ENCODE measurements at regions not wholly inside any gene's neighbourhood (a gene's known extent, or its start where the extent isn't known, plus 50 kb on each side); places are given as distances from the start of the nearest gene placed in this dataset.

DNA sequence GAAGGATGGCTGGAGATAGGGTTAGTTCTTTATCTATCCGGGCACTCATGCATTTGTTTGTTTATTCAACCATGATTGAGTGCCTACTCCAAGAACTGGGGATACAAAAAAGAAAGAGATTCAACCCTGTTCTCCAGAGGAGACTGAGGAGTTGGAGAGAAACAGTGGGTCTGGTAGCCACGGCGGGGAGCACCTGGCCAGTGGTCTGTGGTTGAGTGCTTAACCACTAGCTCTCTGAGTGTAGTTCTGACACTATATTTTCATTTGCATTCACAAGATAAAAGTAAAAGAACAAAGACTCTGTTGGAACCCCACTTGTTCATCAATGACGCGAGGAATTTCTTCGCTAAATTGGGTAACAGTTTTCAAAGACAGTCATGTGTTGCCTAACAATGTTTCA, 295.5 kb upstream of the MSX2 start:
- TF ChIP-seq, protein P1, sequence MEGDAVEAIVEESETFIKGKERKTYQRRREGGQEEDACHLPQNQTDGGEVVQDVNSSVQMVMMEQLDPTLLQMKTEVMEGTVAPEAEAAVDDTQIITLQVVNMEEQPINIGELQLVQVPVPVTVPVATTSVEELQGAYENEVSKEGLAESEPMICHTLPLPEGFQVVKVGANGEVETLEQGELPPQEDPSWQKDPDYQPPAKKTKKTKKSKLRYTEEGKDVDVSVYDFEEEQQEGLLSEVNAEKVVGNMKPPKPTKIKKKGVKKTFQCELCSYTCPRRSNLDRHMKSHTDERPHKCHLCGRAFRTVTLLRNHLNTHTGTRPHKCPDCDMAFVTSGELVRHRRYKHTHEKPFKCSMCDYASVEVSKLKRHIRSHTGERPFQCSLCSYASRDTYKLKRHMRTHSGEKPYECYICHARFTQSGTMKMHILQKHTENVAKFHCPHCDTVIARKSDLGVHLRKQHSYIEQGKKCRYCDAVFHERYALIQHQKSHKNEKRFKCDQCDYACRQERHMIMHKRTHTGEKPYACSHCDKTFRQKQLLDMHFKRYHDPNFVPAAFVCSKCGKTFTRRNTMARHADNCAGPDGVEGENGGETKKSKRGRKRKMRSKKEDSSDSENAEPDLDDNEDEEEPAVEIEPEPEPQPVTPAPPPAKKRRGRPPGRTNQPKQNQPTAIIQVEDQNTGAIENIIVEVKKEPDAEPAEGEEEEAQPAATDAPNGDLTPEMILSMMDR (IDR thresholded peaks at IDR 0.05; ENCODE audit: extremely low read depth in 1 of 2, insufficient read depth in 1 of 2, low read depth in 1 of 2, low read length in 2 of 2), result no peak
- TF ChIP-seq POLR2A (IDR thresholded peaks at IDR 0.05; ENCODE audit: low read depth, low read length), result no peak
- no peak for TF ChIP-seq FOS (IDR thresholded peaks at IDR 0.05; ENCODE audit: borderline replicate concordance, insufficient read depth, low read length)
- TF ChIP-seq EZH2 (IDR thresholded peaks at IDR 0.05; ENCODE audit: borderline replicate concordance, low read depth, low read length, severe bottlenecking), result no peak
- TF ChIP-seq POLR2AphosphoS5 (IDR thresholded peaks at IDR 0.05; ENCODE audit: insufficient read depth, low read depth, low read length), result no peak
